ENCODE measurements at regions not wholly inside any gene's neighbourhood (a gene's known extent, or its start where the extent isn't known, plus 50 kb on each side); places are given as distances from the start of the nearest gene placed in this dataset.
"Not testable (repeated sequence)": the region's sequence is repeated elsewhere in the genome, so short reads cannot be mapped to it uniquely, and the experiment has no call there.

- DNase-seq = no peak
These were observed 94.6 kb downstream of the APOB start for GRCh38 chr2:20949256-20949655.

GRCh38 chr2:20946468-20946867, 97.4 kb downstream of the APOB start:
- no peak for DNase-seq

GRCh38 chr2:20943721-20944120, 100.2 kb downstream of the APOB start:
- not testable (repeated sequence) for DNase-seq

GRCh38 chr2:20942646-20943125, 101.2 kb downstream of the APOB start:
- DNase-seq = no peak

GRCh38 chr2:20940856-20941255, 103.0 kb downstream of the APOB start:
- DNase-seq = no peak

- no peak for DNase-seq
These were observed 103.7 kb downstream of the APOB start for GRCh38 chr2:20939931-20940795.

GRCh38 chr2:20937353-20937752, 106.5 kb downstream of the APOB start:
- no peak for DNase-seq

GRCh38 chr2:20935168-20935775, 108.6 kb downstream of the APOB start:
- DNase-seq = no peak

- peak; percentile 30 for DNase-seq
These were observed 109.6 kb downstream of the APOB start for GRCh38 chr2:20934236-20934635.

GRCh38 chr2:20933714-20934113, 110.2 kb downstream of the APOB start:
- no peak for DNase-seq

GRCh38 chr2:20931346-20931745, 108.4 kb upstream of the LDAH start:
- no peak for DNase-seq

- DNase-seq = no peak
These were observed 108.0 kb upstream of the LDAH start for GRCh38 chr2:20930928-20931327.

- no peak for DNase-seq
These were observed 106.8 kb upstream of the LDAH start for GRCh38 chr2:20929721-20930120.

- no peak for DNase-seq
These were observed 105.7 kb upstream of the LDAH start for GRCh38 chr2:20928617-20929016.

GRCh38 chr2:20925265-20925889, 102.5 kb upstream of the LDAH start:
- DNase-seq = no peak

GRCh38 chr2:20919297-20919800, 96.4 kb upstream of the LDAH start:
- DNase-seq = no peak

GRCh38 chr2:20917719-20918572, 95.0 kb upstream of the LDAH start:
- no peak for DNase-seq

GRCh38 chr2:20917287-20917660, 94.4 kb upstream of the LDAH start:
- DNase-seq = no peak

- DNase-seq = no peak
These were observed 93.8 kb upstream of the LDAH start for GRCh38 chr2:20916604-20917286.

- no peak for DNase-seq
These were observed 92.4 kb upstream of the LDAH start for GRCh38 chr2:20915271-20915670.

GRCh38 chr2:20914771-20915170, 91.9 kb upstream of the LDAH start:
- no peak for DNase-seq

- no peak for DNase-seq
These were observed 91.2 kb upstream of the LDAH start for GRCh38 chr2:20914087-20914486.

Measured in NCI-H1105 treated with DMSO at 0.1 percent for 48 hours (cell line).